H1 (cell line): ENCODE measurements at regions not wholly inside any gene's neighbourhood (a gene's known extent, or its start where the extent isn't known, plus 50 kb on each side); places are given as distances from the start of the nearest gene placed in this dataset.

Experiments
- BRCA1 ChIP-seq: IDR thresholded peaks from 2 replicates; pipeline ENCODE4 v1.6.1; 2012; ENCODE audit warnings: low read depth, low read length, improper control_type of control experiment
- CBX8 ChIP-seq: fragments of 300-800, 300-1000 bp; sonication (generic); IDR thresholded peaks from 2 replicates; pipeline ENCODE4 v1.7.1; 2016; ENCODE audit warnings: low read depth, low read length, borderline replicate concordance
- EP300 ChIP-seq, 2 experiments: IDR thresholded peaks; 1 replicate in 1 of 2; 2 replicates in 1 of 2; pipeline ENCODE4 v1.6.1; 2011 to 2012; ENCODE audit warnings: low read depth in 2 of 2, low read length in 2 of 2, mild to moderate bottlenecking in 2 of 2, borderline replicate concordance in 1 of 2, inconsistent platforms in 1 of 2, moderate library complexity in 1 of 2
- EZH2 ChIP-seq: fragments of 200-600 bp; sonication (generic); IDR thresholded peaks from 2 replicates; pipeline ENCODE4 v1.7.1; 2012; ENCODE audit warnings: low read depth, mild to moderate bottlenecking, moderate library complexity, low read length, inconsistent platforms; ENCODE audit not compliant: severe bottlenecking
- POLR2A ChIP-seq, 2 experiments: IDR thresholded peaks; 1 replicate in 1 of 2; 2 replicates in 1 of 2; pipeline ENCODE4 v1.6.1; 2011; ENCODE audit warnings: low read depth in 2 of 2, low read length in 2 of 2, mild to moderate bottlenecking in 2 of 2; ENCODE audit errors: control extremely low read depth in 1 of 2
- POLR2AphosphoS5 ChIP-seq: IDR thresholded peaks from 2 replicates; pipeline ENCODE4 v1.6.1; 2011; ENCODE audit warnings: low read depth, low read length
- RAD21 ChIP-seq, 2 experiments: IDR thresholded peaks in 1 of 2; conservative IDR thresholded peaks in 1 of 2; 2 replicates each; pipeline ENCODE4 v1.6.1; 2011; ENCODE audit warnings: low read depth in 2 of 2, low read length in 2 of 2, improper control_type of control experiment in 1 of 2, inconsistent platforms in 1 of 2, mild to moderate bottlenecking in 1 of 2, moderate library complexity in 1 of 2
- RNF2 ChIP-seq: fragments of 200-900, 300-1000 bp; sonication (generic); IDR thresholded peaks from 2 replicates; pipeline ENCODE4 v1.7.1; 2016; ENCODE audit warnings: borderline replicate concordance, low read depth, mild to moderate bottlenecking, antibody characterized with exemption, low read length; ENCODE audit not compliant: poor library complexity, severe bottlenecking; ENCODE audit errors: missing control alignments
- SP2 ChIP-seq: IDR thresholded peaks from 2 replicates; pipeline ENCODE4 v1.6.1; 2012; ENCODE audit warnings: mild to moderate bottlenecking, low read length, inconsistent platforms
- ZNF274 ChIP-seq: IDR thresholded peaks from 2 replicates; pipeline ENCODE4 v1.7.0; 2012; ENCODE audit warnings: low read length, borderline replicate concordance; ENCODE audit errors: extremely low read depth
- TF ChIP-seq, protein P1 (sequence below), 3 experiments: IDR thresholded peaks; 1 replicate in 2 of 3; 2 replicates in 1 of 3; pipeline versions ENCODE4 v1.5.1 to v1.6.1; 2011; ENCODE audit warnings: low read length in 3 of 3, mild to moderate bottlenecking in 3 of 3, inconsistent platforms in 2 of 3, low read depth in 1 of 3, moderate library complexity in 1 of 3; ENCODE audit not compliant: insufficient read depth in 1 of 3; ENCODE audit errors: control extremely low read depth in 1 of 3
- TF ChIP-seq, protein P2 (sequence below): IDR thresholded peaks from 2 replicates; pipeline ENCODE4 v1.6.1; 2011; ENCODE audit warnings: low read length, improper control_type of control experiment
- TF ChIP-seq, protein P3 (sequence below): fragments of 300-600 bp; sonication (generic); IDR thresholded peaks from 2 replicates; pipeline ENCODE4 v1.7.1; 2012; ENCODE audit warnings: low read length, moderate library complexity, mild to moderate bottlenecking, inconsistent platforms; ENCODE audit not compliant: insufficient replicate concordance

DNA sequence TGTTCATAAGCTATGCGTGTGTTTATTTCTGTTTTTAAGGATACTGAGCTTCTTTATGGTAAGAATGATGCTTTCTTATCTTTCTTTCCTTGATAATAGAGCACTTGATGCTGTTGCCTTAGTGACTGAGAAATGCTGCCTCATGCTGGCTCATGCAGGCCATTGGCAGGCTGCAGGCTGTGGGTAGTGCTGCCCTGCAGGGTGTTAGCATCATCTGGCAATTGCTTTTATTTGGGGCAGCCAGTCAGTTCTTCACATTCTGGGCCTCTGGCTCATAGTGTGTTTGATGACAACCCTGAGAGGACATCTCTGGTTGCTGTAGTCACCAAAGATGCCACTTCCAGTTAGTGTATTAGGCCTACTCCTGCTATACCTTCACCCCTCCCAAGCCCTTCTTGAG lies 66.2 kb upstream of the ONECUT1 start:
- no peak for TF ChIP-seq EZH2
- no peak for TF ChIP-seq ZNF274
- no peak for TF ChIP-seq RNF2
- TF ChIP-seq, protein P1, sequence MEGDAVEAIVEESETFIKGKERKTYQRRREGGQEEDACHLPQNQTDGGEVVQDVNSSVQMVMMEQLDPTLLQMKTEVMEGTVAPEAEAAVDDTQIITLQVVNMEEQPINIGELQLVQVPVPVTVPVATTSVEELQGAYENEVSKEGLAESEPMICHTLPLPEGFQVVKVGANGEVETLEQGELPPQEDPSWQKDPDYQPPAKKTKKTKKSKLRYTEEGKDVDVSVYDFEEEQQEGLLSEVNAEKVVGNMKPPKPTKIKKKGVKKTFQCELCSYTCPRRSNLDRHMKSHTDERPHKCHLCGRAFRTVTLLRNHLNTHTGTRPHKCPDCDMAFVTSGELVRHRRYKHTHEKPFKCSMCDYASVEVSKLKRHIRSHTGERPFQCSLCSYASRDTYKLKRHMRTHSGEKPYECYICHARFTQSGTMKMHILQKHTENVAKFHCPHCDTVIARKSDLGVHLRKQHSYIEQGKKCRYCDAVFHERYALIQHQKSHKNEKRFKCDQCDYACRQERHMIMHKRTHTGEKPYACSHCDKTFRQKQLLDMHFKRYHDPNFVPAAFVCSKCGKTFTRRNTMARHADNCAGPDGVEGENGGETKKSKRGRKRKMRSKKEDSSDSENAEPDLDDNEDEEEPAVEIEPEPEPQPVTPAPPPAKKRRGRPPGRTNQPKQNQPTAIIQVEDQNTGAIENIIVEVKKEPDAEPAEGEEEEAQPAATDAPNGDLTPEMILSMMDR (IDR thresholded peaks at IDR 0.05; ENCODE audit: control extremely low read depth in 1 of 3, insufficient read depth in 1 of 3, low read depth in 1 of 3, low read length in 3 of 3) = no peak
- no peak for TF ChIP-seq SP2
- TF ChIP-seq, protein P2, sequence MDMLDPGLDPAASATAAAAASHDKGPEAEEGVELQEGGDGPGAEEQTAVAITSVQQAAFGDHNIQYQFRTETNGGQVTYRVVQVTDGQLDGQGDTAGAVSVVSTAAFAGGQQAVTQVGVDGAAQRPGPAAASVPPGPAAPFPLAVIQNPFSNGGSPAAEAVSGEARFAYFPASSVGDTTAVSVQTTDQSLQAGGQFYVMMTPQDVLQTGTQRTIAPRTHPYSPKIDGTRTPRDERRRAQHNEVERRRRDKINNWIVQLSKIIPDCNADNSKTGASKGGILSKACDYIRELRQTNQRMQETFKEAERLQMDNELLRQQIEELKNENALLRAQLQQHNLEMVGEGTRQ = no peak
- no peak for TF ChIP-seq POLR2A (IDR thresholded peaks at IDR 0.05; ENCODE audit: control extremely low read depth in 1 of 2, low read depth in 2 of 2, low read length in 2 of 2)
- no peak for TF ChIP-seq POLR2AphosphoS5
- no peak for TF ChIP-seq EP300 (IDR thresholded peaks at IDR 0.05; ENCODE audit: borderline replicate concordance in 1 of 2, low read depth in 2 of 2, low read length in 2 of 2)
- TF ChIP-seq RAD21 (IDR thresholded peaks at IDR 0.05 in 1 of 2, conservative IDR thresholded peaks at IDR 0.05 in 1 of 2; ENCODE audit: low read depth in 2 of 2, low read length in 2 of 2) = no peak
- TF ChIP-seq CBX8 = no peak
- TF ChIP-seq, protein P3, sequence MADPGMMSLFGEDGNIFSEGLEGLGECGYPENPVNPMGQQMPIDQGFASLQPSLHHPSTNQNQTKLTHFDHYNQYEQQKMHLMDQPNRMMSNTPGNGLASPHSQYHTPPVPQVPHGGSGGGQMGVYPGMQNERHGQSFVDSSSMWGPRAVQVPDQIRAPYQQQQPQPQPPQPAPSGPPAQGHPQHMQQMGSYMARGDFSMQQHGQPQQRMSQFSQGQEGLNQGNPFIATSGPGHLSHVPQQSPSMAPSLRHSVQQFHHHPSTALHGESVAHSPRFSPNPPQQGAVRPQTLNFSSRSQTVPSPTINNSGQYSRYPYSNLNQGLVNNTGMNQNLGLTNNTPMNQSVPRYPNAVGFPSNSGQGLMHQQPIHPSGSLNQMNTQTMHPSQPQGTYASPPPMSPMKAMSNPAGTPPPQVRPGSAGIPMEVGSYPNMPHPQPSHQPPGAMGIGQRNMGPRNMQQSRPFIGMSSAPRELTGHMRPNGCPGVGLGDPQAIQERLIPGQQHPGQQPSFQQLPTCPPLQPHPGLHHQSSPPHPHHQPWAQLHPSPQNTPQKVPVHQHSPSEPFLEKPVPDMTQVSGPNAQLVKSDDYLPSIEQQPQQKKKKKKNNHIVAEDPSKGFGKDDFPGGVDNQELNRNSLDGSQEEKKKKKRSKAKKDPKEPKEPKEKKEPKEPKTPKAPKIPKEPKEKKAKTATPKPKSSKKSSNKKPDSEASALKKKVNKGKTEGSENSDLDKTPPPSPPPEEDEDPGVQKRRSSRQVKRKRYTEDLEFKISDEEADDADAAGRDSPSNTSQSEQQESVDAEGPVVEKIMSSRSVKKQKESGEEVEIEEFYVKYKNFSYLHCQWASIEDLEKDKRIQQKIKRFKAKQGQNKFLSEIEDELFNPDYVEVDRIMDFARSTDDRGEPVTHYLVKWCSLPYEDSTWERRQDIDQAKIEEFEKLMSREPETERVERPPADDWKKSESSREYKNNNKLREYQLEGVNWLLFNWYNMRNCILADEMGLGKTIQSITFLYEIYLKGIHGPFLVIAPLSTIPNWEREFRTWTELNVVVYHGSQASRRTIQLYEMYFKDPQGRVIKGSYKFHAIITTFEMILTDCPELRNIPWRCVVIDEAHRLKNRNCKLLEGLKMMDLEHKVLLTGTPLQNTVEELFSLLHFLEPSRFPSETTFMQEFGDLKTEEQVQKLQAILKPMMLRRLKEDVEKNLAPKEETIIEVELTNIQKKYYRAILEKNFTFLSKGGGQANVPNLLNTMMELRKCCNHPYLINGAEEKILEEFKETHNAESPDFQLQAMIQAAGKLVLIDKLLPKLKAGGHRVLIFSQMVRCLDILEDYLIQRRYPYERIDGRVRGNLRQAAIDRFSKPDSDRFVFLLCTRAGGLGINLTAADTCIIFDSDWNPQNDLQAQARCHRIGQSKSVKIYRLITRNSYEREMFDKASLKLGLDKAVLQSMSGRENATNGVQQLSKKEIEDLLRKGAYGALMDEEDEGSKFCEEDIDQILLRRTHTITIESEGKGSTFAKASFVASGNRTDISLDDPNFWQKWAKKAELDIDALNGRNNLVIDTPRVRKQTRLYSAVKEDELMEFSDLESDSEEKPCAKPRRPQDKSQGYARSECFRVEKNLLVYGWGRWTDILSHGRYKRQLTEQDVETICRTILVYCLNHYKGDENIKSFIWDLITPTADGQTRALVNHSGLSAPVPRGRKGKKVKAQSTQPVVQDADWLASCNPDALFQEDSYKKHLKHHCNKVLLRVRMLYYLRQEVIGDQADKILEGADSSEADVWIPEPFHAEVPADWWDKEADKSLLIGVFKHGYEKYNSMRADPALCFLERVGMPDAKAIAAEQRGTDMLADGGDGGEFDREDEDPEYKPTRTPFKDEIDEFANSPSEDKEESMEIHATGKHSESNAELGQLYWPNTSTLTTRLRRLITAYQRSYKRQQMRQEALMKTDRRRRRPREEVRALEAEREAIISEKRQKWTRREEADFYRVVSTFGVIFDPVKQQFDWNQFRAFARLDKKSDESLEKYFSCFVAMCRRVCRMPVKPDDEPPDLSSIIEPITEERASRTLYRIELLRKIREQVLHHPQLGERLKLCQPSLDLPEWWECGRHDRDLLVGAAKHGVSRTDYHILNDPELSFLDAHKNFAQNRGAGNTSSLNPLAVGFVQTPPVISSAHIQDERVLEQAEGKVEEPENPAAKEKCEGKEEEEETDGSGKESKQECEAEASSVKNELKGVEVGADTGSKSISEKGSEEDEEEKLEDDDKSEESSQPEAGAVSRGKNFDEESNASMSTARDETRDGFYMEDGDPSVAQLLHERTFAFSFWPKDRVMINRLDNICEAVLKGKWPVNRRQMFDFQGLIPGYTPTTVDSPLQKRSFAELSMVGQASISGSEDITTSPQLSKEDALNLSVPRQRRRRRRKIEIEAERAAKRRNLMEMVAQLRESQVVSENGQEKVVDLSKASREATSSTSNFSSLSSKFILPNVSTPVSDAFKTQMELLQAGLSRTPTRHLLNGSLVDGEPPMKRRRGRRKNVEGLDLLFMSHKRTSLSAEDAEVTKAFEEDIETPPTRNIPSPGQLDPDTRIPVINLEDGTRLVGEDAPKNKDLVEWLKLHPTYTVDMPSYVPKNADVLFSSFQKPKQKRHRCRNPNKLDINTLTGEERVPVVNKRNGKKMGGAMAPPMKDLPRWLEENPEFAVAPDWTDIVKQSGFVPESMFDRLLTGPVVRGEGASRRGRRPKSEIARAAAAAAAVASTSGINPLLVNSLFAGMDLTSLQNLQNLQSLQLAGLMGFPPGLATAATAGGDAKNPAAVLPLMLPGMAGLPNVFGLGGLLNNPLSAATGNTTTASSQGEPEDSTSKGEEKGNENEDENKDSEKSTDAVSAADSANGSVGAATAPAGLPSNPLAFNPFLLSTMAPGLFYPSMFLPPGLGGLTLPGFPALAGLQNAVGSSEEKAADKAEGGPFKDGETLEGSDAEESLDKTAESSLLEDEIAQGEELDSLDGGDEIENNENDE = no peak
- no peak for TF ChIP-seq BRCA1
